NCI-H187 treated with DMSO at 0.1 percent for 48 hours (cell line): ENCODE measurements at regions not wholly inside any gene's neighbourhood (a gene's known extent, or its start where the extent isn't known, plus 50 kb on each side); places are given as distances from the start of the nearest gene placed in this dataset.

Experiments used
- DNase-seq: peaks from one replicate; lab custom pipeline; 2025; lab: John Stamatoyannopoulos, UW

GRCh38 chr6:139436957-139437348 is 62.5 kb upstream of the CITED2 start:
- no peak for DNase-seq

- DNase-seq = no peak
Measured at GRCh38 chr6:139436200-139436956, 61.9 kb upstream of the CITED2 start.

- DNase-seq = no peak
Measured at GRCh38 chr6:139433631-139434419, 59.4 kb upstream of the CITED2 start.

GRCh38 chr6:139431602-139431956 is 57.1 kb upstream of the CITED2 start:
- no peak for DNase-seq

GRCh38 chr6:139430899-139431601 is 56.6 kb upstream of the CITED2 start:
- DNase-seq = no peak

- DNase-seq = no peak
Measured at GRCh38 chr6:139429580-139430145, 55.2 kb upstream of the CITED2 start.

- no peak for DNase-seq
Measured at GRCh38 chr6:139427199-139427598, 52.8 kb upstream of the CITED2 start.

- no peak for DNase-seq
Measured at GRCh38 chr6:139426795-139427194, 52.3 kb upstream of the CITED2 start.

- DNase-seq = peak; percentile 33
Measured at GRCh38 chr6:139425780-139426179, 51.3 kb upstream of the CITED2 start.

GRCh38 chr6:139423971-139424667 is 49.7 kb upstream of the CITED2 start:
- no peak for DNase-seq
